Endothelial cell of umbilical vein (primary cell): ENCODE measurements at regions not wholly inside any gene's neighbourhood (a gene's known extent, or its start where the extent isn't known, plus 50 kb on each side); places are given as distances from the start of the nearest gene placed in this dataset.

Experiments used
- CTCF ChIP-seq, 2 donors: IDR thresholded peaks; 1 replicate in 1 of 2; 2 replicates in 1 of 2; pipeline ENCODE4 v1.5.1; 2011; ENCODE audit warnings: low read length in 2 of 2, mild to moderate bottlenecking in 2 of 2, moderate library complexity in 2 of 2, control low read depth in 1 of 2, inconsistent platforms in 1 of 2, low read depth in 1 of 2; ENCODE audit not compliant: insufficient read depth in 1 of 2; ENCODE audit errors: extremely low read depth in 1 of 2
- EZH2 ChIP-seq: IDR thresholded peaks from 2 replicates; pipeline ENCODE4 v1.6.1; 2012; ENCODE audit warnings: borderline replicate concordance, low read depth, mild to moderate bottlenecking, moderate library complexity, low read length, inconsistent platforms; ENCODE audit not compliant: severe bottlenecking
- FOS ChIP-seq: IDR thresholded peaks from 2 replicates; pipeline ENCODE4 v1.6.1; 2011; ENCODE audit warnings: mild to moderate bottlenecking, low read length, moderate library complexity, borderline replicate concordance; ENCODE audit not compliant: insufficient read depth
- GATA2 ChIP-seq: IDR thresholded peaks from 2 replicates; pipeline ENCODE4 v1.7.0; 2011; ENCODE audit warnings: low read depth, mild to moderate bottlenecking, moderate library complexity, mixed read lengths, low read length; ENCODE audit not compliant: insufficient read length, insufficient read depth
- JUN ChIP-seq: IDR thresholded peaks from 2 replicates; pipeline ENCODE4 v1.6.1; 2011; ENCODE audit warnings: borderline replicate concordance, low read depth; ENCODE audit not compliant: insufficient read length, insufficient read depth
- MAX ChIP-seq: IDR thresholded peaks from 2 replicates; pipeline ENCODE4 v1.6.1; 2011; ENCODE audit not compliant: insufficient read depth, insufficient read length
- MYC ChIP-seq: IDR thresholded peaks from one replicate; pipeline ENCODE4 v1.6.1; 2011; ENCODE audit warnings: mild to moderate bottlenecking, low read depth, low read length
- POLR2A ChIP-seq: IDR thresholded peaks from 2 replicates; pipeline ENCODE4 v1.6.1; 2012; ENCODE audit warnings: low read depth, mild to moderate bottlenecking, control low read depth, low read length
- POLR2AphosphoS5 ChIP-seq: IDR thresholded peaks from 2 replicates; pipeline ENCODE4 v1.6.1; 2012; ENCODE audit warnings: low read depth, mild to moderate bottlenecking, control low read depth, low read length, moderate library complexity; ENCODE audit not compliant: insufficient read depth

- TF ChIP-seq CTCF (IDR thresholded peaks at IDR 0.05; ENCODE audit: extremely low read depth in 1 of 2, insufficient read depth in 1 of 2, low read depth in 1 of 2, low read length in 2 of 2) (no peak), POLR2A (no peak), EZH2 (no peak), POLR2AphosphoS5 (no peak), MAX (no peak), JUN (no peak), MYC (no peak), GATA2 (no peak), FOS (peak; percentile 32)
Observed at GRCh38 chr15:95609096-95609495, 721.4 kb upstream of the NR2F2 start.
